ENCODE measurements at regions not wholly inside any gene's neighbourhood (a gene's known extent, or its start where the extent isn't known, plus 50 kb on each side); places are given as distances from the start of the nearest gene placed in this dataset.

DNA sequence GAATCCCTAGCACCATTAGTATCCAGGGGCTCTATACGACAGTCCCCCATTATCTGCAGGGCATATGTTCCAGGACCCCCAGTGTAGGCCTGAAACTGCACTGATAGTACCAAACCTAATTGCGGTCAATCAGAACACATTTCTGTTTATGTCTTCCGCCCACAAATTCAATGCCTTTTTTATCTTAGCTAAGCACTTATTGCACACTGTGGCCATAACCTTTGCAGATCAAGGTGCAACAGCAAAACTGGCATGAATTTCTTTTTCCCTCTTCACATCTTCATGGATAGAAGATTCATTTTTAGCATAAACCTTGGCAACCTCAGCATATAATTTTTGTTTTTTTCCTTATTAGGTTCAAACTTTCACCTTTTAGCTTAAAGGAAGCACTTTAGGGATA is 361.1 kb downstream of the DEPDC1B start:
- no peak for DNase-seq (ENCODE audit: low read depth, low spot score)

- no peak for DNase-seq (ENCODE audit: low read depth, low spot score)
Measured at GRCh38 chr5:60336491-60336890, 363.5 kb downstream of the DEPDC1B start.

GRCh38 chr5:60335913-60336312 is 364.1 kb downstream of the DEPDC1B start:
- DNase-seq (ENCODE audit: low read depth, low spot score): no peak

DNA sequence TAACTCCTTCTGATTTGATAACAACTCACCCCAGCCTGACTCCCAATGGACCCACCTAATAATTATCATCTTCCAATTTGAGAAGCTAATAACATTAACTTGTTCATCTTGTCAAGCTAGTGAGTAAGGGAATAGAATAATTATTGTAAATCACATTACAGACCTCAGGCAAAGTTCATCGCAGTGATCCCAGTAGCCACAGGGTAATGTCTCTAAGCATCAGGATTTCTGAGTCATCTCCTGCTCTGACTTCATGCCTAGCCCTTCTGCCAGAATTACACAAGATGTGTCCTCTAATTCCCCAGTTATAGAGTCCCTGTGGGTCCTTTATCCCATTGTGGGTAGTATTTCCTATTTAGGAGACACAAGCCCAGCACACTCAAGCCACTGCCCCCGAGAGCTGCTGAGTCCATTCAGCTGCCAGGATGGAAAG is 365.7 kb downstream of the DEPDC1B start:
- peak; percentile 28 for DNase-seq (ENCODE audit: low read depth, low spot score)

DNA sequence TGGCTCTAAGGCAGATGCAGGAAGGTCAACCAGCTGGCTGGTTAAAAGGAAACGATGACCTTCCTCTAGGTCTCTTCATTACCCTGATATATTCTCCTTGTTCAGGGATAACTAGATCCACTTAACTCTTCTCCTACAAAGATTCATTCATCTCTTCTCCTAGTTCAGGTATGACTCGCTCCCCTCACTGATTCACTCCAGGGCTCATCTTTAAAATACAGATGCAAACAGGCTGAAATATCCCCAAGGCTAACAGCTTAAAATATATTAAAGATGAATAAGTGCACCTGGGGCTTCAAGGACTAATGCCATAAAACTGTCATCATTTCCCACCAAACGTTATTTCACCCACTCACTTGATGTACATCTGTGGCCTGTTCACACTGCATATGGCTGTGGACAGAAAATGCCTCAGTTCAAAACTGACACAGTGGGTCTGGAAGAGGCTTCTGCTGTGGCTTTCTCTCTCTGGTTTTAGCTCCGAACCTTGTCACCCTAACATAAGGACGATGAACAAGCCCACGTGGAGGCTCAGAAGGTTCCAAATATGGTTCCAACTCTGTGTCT is 366.9 kb downstream of the DEPDC1B start:
- DNase-seq (ENCODE audit: low read depth, low spot score): no peak

GRCh38 chr5:60332244-60333004 is 367.5 kb downstream of the DEPDC1B start:
- no peak for DNase-seq (ENCODE audit: low read depth, low spot score)

DNA sequence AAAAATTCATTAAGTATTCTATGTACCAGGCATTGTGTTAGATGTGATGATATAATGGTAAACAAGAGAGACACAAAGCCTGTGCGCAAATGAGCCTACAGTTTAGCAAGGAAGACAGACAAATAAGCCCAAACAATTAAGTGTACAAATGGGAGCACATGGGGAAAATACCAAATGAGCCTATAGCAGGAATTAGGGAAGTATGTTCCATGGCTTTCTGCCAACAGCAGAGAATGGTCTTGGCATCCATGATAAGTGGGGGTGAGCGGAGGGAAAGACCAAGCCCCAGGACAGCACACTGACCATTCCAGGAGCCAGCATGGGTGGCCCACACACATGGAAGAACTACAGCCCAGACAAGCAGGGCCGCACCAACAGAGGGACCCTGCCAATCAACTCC is 369.7 kb downstream of the DEPDC1B start:
- DNase-seq (ENCODE audit: low read depth, low spot score): no peak

GRCh38 chr5:60325870-60326269 is 374.1 kb downstream of the DEPDC1B start:
- no peak for DNase-seq (ENCODE audit: low read depth, low spot score)

- DNase-seq (ENCODE audit: low read depth, low spot score): no peak
Measured at GRCh38 chr5:60323596-60323995, 376.4 kb downstream of the DEPDC1B start.

DNA sequence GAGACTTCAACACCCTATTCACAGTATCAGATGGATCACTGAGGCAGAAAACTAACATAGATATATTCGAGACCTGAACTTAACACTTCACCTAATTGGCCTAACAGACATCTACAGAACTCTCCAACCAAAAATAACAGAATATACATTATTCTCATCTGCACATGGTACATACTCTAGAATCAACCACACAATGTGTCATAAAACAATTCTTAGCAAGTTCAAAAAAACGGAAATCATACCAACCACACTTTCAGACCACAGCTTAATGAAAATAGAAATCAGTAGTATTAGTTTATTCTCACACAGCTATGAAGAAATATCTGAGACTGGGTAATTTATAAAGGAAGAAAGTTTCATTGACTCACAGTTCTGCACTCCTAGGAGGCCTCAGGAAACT is 387.9 kb downstream of the DEPDC1B start:
- no peak for DNase-seq (ENCODE audit: low read depth, low spot score)

DNA sequence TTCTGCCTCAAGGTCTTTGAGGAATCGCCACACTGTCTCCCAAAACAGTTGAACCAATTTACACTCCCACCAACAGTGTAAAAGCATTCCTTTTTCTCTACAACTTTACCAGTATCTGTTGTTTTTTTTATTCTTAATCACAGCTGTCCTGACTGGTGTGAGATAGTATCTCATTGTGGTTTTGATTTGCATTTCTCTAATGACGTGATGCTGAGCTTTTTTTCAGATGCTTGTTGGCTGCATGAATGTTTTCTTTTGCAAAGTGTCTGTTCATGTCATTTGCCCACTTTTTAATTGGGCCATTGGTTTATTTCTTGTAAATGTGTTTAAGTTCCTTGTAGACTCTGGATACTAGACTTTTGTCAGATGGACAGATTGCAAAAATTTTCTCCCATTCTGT is 400.0 kb downstream of the DEPDC1B start:
- no peak for DNase-seq (ENCODE audit: low read depth, low spot score)

DNA sequence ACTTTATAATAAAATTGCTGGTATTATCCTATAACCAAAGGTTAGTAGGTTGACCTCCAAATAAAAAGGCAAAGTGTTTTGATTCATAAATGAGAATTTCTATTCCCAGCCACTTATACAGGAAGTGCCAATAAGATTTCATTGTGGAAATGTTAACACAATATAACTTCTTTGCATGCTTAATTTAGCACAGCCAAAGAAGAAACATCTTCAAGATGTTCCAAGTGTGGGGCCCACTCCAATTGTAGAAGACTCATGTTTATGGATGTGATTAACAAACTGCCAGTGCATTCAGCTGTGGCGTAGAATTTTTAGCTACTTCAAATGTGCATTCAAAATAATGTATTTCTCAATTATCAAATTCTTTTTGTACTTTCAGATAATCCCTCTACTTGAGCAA is 402.3 kb downstream of the DEPDC1B start:
- no peak for DNase-seq (ENCODE audit: low read depth, low spot score)

DNA sequence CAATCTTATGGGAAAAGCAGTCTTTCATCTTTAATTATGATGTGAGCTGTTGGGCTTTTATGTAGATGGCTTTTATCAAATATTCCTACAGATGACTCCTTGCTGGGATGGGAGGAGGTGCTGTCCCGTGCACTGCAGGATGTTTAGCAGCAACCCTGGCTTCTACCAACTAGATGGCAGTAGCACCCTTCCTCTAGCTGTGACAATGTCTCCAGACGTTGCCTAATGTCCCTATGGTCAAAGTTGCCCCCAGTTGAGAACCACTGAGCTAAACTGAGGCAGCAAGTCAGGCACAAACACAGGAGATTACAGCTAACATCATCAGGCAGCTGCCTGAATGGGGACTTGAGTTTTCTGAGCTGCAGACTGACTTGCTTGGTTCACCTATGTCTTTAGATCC is 401.9 kb upstream of the PDE4D start:
- DNase-seq (ENCODE audit: low read depth, low spot score): peak; percentile 17

DNA sequence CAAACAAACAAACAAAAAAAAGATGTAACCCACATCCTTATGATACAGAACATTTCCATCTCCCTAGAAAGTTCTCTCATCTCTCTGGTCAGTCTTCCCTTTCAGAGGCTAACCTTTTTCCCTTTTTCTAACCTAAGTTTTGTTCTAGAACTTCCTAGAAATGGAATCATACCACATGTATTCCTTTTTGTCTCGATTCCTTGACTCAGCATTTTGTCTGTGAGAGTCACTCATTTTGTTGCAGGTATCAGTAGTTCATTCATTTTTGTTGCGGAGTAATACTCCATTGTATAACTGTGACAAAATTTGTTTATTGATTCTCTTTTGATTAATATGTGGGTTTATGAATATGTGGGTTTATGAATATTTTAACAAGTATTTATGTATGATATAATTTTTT is 400.0 kb upstream of the PDE4D start:
- DNase-seq (ENCODE audit: low read depth, low spot score): no peak

GRCh38 chr5:60287174-60287771 is 393.7 kb upstream of the PDE4D start:
- DNase-seq (ENCODE audit: low read depth, low spot score): peak; percentile 37

- DNase-seq (ENCODE audit: low read depth, low spot score): no peak
Measured at GRCh38 chr5:60285910-60286309, 392.4 kb upstream of the PDE4D start.

- DNase-seq (ENCODE audit: low read depth, low spot score): no peak
Measured at GRCh38 chr5:60280943-60281342, 387.4 kb upstream of the PDE4D start.

GRCh38 chr5:60277941-60278340 is 384.4 kb upstream of the PDE4D start:
- DNase-seq (ENCODE audit: low read depth, low spot score): no peak

- DNase-seq (ENCODE audit: low read depth, low spot score): no peak
Measured at GRCh38 chr5:60274747-60275146, 381.2 kb upstream of the PDE4D start.

DNA sequence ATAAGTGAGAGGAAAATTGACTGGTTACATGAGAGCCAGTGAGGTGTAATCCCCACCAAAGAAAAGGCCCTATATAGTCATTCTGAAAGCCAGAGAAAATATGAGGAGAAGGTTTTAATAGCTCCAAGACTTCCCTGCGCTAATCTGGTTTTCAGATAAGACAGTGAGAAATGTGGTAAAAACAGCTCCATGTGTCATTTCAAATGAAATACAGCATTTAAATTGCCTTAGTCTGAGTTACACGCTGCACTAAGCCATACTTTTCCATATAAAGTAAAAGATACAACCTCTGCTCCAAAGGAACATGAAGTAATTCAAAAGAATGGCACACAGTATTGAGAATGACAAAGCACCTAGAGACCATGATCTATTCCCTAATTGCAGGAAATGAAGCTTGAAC is 378.0 kb upstream of the PDE4D start:
- DNase-seq (ENCODE audit: low read depth, low spot score): no peak

- no peak for DNase-seq (ENCODE audit: low read depth, low spot score)
Measured at GRCh38 chr5:60267907-60268306, 374.4 kb upstream of the PDE4D start.

GRCh38 chr5:60263346-60263745 is 369.8 kb upstream of the PDE4D start:
- no peak for DNase-seq (ENCODE audit: low read depth, low spot score)
